ENCODE measurements at regions not wholly inside any gene's neighbourhood (a gene's known extent, or its start where the extent isn't known, plus 50 kb on each side); places are given as distances from the start of the nearest gene placed in this dataset.
A peak's percentile ranks its signal among the peaks of the same experiment; 100 is the strongest.

GRCh38 chr16:65618333-65618732, 496.5 kb upstream of the CDH11 start:
- H2BK20ac ChIP-seq (ENCODE audit: low read length) = no peak overlapping the region
- H3K4me2 ChIP-seq (ENCODE audit: insufficient read depth in 1 of 2, low read depth in 2 of 2, low read length in 2 of 2) = no peak overlapping the region
- H2BK12ac ChIP-seq (ENCODE audit: low read depth, low read length) = no peak overlapping the region
- 0 out of 2 replicates have a peak, but pooled peaks cover 2% of the 10 kb centered on the region for H3K23me2 ChIP-seq (ENCODE audit: low read depth, low read length)
- no peak overlapping the region for H3K23ac ChIP-seq (ENCODE audit: insufficient read length)
- no peaks in the 10 kb centered on the region for H3K4me1 ChIP-seq (replicated peaks in 1 of 4; ENCODE audit: control insufficient read depth in 3 of 4, insufficient read depth in 4 of 4, low read length in 3 of 4)
- no peak overlapping the region for H2BK120ac ChIP-seq (replicated peaks; ENCODE audit: low read depth, low read length)
- H4K20me1 ChIP-seq (replicated peaks in 1 of 2; ENCODE audit: control insufficient read depth in 1 of 2, insufficient read depth in 2 of 2, low read length in 2 of 2) = no peaks in the 10 kb centered on the region
- no peak overlapping the region for H3K18ac ChIP-seq (ENCODE audit: extremely low read depth, low read length)
- peak overlapping the region; percentile 53; the same call in 1 of the 2 replicates for H2BK15ac ChIP-seq (ENCODE audit: low read length)
- no peak overlapping the region for H2AFZ ChIP-seq (ENCODE audit: low read length)
- H4K5ac ChIP-seq (ENCODE audit: insufficient read length, low read depth, low read length) = no peak overlapping the region
- 93% methylated on average over 2 of the region's 2 CpGs; no CpG with 5 or more reads in 1 of the 2 experiments for WGBS, 2 experiments (ENCODE audit: extremely low coverage in 1 of 2, insufficient coverage in 1 of 2, insufficient read length in 1 of 2, insufficient replicate concordance in 2 of 2, low coverage in 1 of 2, low lambda C conversion rate in 2 of 2, missing lambda C conversion rate in 1 of 2)
- ChIA-PET CTCF (ENCODE audit: partially characterized antibody) (interaction anchor here (0.6 to 1.7 kb wide), 4 partner anchors 10 to 491 kb away, joined by 3 to 4 read pairs (median 3); no protein-coding TSS in a partner anchor), POLR2A (ENCODE audit: partially characterized antibody) (interaction anchor here (0.6 kb wide), 1 partner anchor 9 kb away, joined by 3 read pairs; no protein-coding TSS in a partner anchor)
- no peak overlapping the region for H3K4ac ChIP-seq (replicated peaks; ENCODE audit: insufficient read length, low read depth, low read length)
- TF ChIP-seq EP300 (IDR thresholded peaks at IDR 0.05; ENCODE audit: borderline replicate concordance in 1 of 2, low read depth in 2 of 2, low read length in 2 of 2) (no peak), ZNF274 (IDR thresholded peaks at IDR 0.05; ENCODE audit: borderline replicate concordance, extremely low read depth, low read length) (no peak), TBP (IDR thresholded peaks at IDR 0.05; ENCODE audit: low read depth, low read length) (no peak), USF2 (IDR thresholded peaks at IDR 0.05; ENCODE audit: low read length) (no peak), PHF8 (conservative IDR thresholded peaks at IDR 0.05; ENCODE audit: low read depth, low read length) (no peak), MAX (IDR thresholded peaks at IDR 0.05) (no peak), BCL11A (IDR thresholded peaks at IDR 0.05; ENCODE audit: low read depth in 2 of 2, low read length in 2 of 2) (no peak), KDM5A (IDR thresholded peaks at IDR 0.05; ENCODE audit: low read length) (no peak), YY1 (IDR thresholded peaks at IDR 0.05; ENCODE audit: low read depth, low read length) (no peak)
- H3K14ac ChIP-seq (ENCODE audit: insufficient read length) = no peak overlapping the region
- no peak overlapping the region for H2AK5ac ChIP-seq (ENCODE audit: low read depth, low read length)
- H3K56ac ChIP-seq (replicated peaks; ENCODE audit: insufficient read length, low read depth, low read length) = no peak overlapping the region
- H4K8ac ChIP-seq (ENCODE audit: extremely low read depth, insufficient read depth, low read length) = no peak overlapping the region
- FAIRE-seq (no peak), DNase-seq (ENCODE audit: low read depth in 1 of 2, low spot score in 2 of 2) (no peak)
- no peak overlapping the region for H4K91ac ChIP-seq (replicated peaks; ENCODE audit: insufficient read length, low read length)
- H3K27me3 ChIP-seq (replicated peaks in 1 of 4; ENCODE audit: control insufficient read depth in 3 of 4, extremely low read depth in 1 of 4, insufficient read depth in 3 of 4, low read length in 3 of 4) = no peaks in the 10 kb centered on the region
- no peaks in the 10 kb centered on the region for H3K79me2 ChIP-seq (ENCODE audit: control insufficient read depth in 1 of 2, insufficient read depth in 2 of 2, low read length in 2 of 2)
- no peaks in the 10 kb centered on the region for H3K36me3 ChIP-seq (ENCODE audit: control insufficient read depth in 2 of 4, insufficient read depth in 4 of 4, low read length in 3 of 4)
- no peaks in the 10 kb centered on the region for H3K9me3 ChIP-seq (ENCODE audit: insufficient read depth in 2 of 2, low read depth in 1 of 2, low read length in 1 of 2)
- H2BK5ac ChIP-seq (ENCODE audit: low read depth, low read length) = no peak overlapping the region
- H3K4me3 ChIP-seq (ENCODE audit: extremely low read depth in 1 of 4, insufficient read depth in 2 of 4, low read depth in 3 of 4, low read length in 4 of 4) = no peak overlapping the region
- H3K9ac ChIP-seq (replicated peaks in 1 of 4; ENCODE audit: extremely low read depth in 1 of 4, low read depth in 3 of 4, low read length in 3 of 4) = no peak overlapping the region
- no peaks in the 10 kb centered on the region for H3K79me1 ChIP-seq (ENCODE audit: low read depth, low read length)
- no peak overlapping the region for H3K27ac ChIP-seq (ENCODE audit: low read depth, low read length)

All from H1 (cell line).